ENCODE measurements at regions not wholly inside any gene's neighbourhood (a gene's known extent, or its start where the extent isn't known, plus 50 kb on each side); places are given as distances from the start of the nearest gene placed in this dataset.

DNA sequence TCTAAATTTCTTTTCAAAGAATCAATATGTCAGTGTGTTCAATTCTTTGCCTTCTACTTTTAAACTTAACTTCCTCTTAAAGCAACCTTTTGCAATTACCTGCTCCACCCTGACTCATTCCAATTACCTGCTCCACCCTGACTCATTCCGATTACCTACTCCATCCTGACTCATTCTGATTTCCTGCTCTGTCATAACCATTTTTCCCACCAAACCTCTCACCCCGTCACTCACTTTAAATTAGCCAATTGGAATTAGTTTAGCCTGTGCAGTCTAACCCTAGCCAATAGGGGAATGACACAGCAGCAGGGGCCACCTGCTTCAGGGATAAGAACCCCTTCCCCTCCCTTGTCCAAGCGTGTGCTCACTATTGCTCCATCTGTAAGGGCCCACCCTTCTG, 157.1 kb upstream of the POU1F1 start:
- DNase-seq (ENCODE audit: low read depth): peak; percentile 82

DNA sequence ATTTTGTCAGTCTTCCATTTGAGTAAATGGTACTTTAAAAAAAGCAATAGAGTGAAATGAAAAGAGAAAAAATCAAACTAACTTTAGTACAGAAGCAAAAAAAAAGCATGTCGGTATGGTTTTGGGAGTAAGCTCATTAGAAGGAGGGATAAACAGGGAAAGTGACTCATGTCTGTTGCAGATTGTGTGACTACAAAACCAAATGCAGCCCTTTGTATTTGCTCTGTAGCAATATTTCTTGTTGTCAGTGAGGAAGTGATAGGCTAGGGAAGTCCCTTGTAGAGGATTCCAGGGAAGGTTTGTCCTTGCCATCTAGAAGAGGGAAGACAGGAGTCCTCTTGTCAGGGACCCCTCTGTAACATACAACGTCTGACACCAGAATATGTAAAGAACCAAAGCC, 150.5 kb upstream of the POU1F1 start:
- DNase-seq (ENCODE audit: low read depth): peak; percentile 57

DNA sequence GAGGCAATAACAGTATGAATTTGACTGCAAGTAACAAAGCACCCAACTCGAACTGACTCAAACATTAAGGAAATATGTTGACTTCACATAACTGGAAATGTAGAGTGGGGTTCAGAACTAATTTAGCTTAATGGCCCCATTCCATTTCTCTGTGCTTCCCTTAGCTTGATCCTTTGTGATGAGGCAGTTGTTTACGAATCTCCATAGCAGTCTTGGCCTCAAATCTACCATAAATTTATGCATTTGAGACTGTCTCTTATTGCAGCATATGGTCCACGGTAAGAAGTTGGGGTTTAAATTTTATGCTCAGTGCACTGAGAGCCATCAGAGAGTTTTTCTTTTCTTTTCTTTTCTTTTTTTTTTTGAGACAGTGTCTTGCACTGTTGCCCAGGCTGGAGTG, 148.7 kb upstream of the POU1F1 start:
- DNase-seq (ENCODE audit: low read depth): no peak

DNA sequence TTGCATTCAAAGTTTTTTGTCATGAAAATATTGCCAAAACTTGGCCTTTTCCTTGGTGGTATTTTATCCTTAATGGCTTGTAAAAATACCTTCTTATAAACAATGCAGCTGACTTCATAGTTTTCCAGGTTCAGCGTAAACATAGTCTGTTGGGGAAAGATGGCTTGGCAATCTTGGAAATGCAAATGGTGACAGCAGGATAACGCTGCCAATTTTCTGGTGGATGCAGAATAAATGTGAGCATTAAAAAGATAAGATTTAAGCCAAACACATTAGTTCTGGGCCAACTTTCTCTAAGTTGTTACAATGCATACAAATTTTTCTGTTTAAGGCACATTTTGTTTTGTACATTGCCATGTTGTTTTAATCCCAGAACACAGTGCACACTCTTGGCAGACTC, 147.0 kb upstream of the POU1F1 start:
- no peak for DNase-seq (ENCODE audit: low read depth)

DNA sequence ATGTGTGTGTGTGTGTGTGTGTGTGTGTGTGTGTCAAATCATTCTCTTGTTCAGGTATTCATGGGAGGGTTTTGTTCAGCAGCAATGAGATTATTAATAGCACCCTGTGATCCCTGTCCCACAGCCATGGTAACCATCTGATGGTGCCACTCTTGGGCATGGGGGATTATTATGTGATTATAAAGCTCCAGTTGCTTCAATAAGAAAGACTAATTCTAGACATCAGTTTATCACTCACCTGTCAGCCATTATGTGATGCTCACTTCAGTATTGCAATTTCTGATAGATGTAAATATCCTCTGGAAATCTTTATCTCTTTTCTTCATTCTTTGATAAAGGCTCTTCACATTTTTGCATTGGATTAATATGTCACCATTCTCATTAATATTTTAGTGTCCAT, 145.9 kb upstream of the POU1F1 start:
- DNase-seq (ENCODE audit: low read depth): no peak

DNA sequence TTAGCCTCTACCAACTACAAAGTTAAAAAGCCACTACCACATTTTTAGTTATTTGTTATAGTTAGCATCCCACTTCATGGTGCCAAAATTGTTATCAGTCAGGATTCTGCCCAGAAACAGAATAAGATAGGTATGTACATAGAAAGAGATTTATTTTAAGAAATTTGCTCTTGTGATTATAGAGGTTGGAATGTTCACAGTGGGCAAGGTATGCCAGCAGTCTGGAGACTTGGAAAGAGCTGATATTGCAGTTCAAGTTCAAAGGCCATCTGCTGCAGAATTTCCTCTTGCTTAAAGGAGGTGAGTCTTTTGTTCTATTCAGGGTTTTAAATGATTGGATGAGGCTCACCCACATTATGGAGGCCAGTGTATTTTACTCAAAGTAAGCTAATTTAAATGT, 143.8 kb upstream of the POU1F1 start:
- DNase-seq (ENCODE audit: low read depth): no peak

DNA sequence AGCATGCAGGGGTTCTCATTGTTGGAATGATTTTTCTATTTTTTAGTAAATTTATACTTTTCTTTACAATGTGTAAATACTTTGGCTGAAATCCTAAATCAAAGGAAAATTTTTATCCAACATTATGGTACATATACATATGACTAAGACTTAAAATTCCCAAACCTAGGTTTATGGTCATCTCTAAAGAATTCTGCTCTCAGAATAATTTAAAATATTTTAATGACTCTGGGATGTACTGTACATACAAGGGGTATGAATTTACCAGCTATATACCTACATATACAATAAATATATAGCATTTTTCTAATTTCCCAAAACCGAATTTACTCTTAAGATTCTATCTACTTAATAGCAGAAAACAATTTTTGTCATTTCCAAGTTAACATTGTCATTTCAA, 137.9 kb upstream of the POU1F1 start:
- no peak for DNase-seq (ENCODE audit: low read depth)

DNA sequence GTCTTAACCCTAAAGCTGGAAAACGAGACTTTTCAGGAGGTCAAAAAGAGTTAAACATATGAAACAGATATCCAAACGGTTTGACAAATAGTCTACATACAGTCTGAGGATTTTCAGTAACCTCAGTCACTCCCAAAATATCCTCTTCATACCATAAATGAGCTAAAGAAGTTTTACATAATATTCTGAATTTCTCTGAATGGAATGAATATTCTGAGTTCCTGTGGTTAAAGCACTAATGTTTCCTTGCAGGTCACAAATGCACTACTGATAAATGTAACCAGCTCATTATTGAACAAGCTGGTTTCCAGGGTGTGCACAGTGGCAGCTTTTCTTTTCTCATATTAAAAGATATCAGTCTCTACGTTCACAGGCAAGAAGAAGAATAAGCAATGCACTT, 137.4 kb upstream of the POU1F1 start:
- no peak for DNase-seq (ENCODE audit: low read depth)

DNA sequence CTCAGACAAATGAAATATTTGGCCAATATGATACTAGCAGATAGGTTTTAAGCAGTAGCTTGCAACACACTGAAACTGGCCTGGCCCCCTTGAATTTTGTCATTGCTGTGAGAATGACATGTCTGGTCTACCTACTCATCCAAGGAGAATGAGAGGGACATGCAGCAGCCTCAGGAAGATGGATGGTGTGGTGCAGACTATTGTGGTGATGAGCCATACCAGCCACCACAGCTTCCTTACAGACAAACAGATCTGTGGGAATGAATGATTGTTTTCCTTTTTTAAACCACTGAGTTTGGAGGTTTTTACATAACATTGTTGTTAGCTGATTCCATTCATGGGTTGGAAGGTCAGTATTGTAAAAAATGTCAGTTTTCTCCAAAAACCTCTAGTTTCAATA, 133.7 kb upstream of the POU1F1 start:
- DNase-seq (ENCODE audit: low read depth): peak; percentile 48

DNA sequence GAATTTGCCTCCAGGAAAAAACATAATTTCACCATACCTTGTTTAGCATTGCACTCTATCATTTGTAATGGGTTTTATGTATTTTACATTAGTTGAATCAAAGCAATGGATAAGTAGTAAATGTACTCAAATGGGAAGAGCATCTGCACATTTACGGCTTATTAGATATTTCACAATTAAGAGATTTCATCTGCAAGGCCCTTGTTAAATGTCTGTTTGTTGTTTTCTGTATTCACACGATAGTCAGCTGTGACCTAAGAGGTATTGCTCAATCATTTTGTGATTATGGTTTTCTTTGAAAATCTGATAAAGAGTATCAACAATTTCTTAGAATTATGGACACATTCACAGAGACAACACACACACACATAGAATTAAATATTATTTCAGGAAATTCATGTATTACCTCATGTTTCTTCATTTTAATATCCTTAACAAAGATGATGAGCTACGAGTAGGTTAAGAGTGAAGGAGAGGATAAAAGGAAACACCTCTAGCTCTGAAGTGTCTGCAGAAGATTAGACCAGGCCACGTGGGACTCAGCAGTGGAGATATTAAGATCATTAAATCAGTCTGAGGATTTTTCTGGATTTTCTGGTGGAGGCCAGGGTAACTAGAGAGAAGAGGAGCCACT, 121.9 kb upstream of the POU1F1 start:
- no peak for DNase-seq (ENCODE audit: low read depth)

DNA sequence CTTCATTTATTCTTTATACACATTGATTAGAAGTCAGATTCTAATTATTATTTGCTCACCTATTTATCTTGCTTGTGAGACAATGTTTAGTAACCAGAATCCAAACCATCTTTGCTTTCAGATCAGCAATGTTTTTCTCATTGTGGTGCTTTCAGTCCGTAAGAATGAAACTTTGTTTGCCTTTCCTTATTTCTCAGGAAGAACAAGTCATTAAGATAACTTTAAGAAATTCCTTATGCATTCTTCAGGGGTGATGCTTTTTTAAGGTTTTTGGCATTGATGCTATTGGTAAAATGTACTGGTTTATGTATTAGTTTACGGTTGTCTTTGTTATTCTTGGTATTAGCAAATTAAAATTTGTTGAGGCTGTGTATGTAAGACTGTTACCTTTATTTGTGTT, 120.8 kb upstream of the POU1F1 start:
- DNase-seq (ENCODE audit: low read depth): peak; percentile 4

DNA sequence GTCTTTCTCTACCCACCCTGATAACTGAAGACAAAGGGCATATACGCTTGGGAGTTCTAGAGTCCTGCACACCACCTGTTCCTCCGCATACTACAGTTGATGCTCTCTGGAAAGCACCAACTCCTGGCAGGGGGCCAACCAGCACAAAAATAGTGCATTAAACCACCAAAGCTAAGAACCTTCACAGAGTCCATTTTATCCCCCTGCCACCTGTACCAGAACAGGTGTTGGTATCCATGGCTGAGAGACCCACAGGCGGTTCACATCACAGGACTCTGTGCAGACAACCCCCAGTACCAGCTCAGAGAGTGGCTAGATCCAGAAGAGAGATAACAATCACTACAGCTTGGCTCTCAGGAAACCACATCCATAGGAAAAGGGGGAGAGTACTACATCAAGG, 114.4 kb upstream of the POU1F1 start:
- DNase-seq (ENCODE audit: low read depth): no peak

DNA sequence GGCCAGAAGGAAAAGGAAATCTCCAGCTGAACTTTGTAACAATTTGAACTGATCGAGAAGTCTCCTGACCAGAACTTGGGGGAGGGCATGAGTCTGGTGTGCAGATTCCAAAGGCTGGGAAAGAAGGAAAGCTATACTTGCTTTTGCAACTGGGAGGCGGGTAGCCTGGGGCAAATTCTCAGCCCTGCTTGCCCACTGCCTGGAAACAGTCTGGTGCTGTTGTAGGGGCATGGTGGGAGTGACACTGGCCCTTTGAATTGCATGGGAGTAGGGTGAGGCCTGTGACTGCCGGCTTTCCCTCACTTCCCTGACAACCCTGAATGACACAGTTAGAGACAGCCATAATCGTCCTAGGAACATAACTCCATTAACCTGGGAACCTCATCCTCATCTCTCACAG, 114.0 kb upstream of the POU1F1 start:
- DNase-seq (ENCODE audit: low read depth): no peak

DNA sequence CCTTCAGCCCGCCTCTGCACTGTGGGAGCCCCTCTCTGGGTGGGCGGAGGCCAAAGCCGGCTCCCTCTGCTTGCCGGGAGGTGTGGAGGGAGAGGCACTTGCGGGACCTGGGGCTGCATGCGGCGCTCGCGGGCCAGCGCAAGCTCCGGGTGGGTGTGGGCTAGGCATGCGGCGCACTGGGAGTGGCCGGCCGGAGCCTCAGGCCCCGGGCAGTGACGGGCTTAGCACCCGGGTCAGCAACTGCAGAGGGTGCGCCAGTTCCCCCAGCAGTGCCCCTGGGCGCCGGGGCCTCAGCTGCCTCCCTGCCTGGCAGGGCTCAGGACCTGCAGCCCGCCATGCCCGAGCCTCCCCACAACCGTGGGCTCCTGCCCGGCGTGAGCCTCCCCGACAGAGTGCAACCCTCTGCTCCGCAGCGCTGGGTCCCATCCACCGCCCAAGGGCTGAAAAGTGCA, 98.9 kb upstream of the POU1F1 start:
- DNase-seq (ENCODE audit: low read depth): no peak

DNA sequence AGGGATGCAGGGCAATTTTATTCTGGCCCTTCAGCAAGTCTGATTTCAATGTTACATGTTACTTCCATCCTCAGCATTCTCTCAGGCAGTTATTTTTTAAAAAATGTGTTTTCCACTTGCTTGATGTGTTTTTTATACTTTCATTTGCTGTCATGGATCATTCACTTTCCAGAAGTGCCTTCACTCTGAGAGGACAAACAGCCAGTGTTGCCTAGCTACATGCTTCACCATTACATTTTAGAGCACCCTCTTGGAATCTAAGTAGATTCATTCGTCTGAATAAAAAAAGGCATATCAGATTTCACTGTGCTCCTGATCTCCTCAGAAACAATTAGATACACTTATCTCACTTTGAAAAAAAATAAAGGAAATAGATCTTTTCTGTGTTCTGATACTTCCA, 93.6 kb upstream of the POU1F1 start:
- no peak for DNase-seq (ENCODE audit: low read depth)

DNA sequence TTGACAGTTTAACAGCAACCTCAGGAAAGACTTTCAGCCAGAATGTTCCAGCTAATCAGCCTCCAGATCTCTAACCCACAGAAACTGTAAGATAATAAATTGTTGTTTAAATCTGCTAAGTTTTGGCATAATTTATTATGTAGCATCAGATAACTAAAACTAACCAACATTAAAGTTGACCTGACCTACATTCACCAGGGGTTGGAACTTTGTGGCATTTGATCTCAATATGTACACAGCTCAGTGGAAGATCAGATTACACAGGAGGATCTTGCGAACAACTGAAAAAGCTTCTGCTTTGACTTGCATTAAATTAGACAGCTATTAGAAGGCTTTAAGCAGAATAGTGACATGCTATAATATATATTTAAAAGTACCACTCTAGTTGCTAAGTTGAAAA, 91.4 kb upstream of the POU1F1 start:
- no peak for DNase-seq (ENCODE audit: low read depth)

DNA sequence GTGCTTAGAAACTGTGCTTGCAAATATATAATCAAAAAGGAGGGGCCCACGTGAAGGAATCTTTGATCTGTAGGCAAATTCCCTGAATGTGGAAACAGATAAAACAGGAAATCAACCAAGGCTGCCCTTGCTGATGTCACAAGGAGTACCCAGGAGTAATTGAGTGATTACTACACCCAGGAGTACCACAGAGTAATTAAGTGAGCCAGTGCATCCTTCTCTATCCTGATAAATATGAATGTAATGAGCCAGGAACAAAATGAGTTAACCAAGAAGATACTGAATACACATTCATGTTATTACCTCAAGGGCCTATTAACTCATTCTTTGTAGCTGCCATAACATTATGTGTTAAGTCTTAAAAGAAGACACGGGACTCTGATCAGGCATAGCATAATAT, 87.3 kb upstream of the POU1F1 start:
- DNase-seq (ENCODE audit: low read depth): no peak

DNA sequence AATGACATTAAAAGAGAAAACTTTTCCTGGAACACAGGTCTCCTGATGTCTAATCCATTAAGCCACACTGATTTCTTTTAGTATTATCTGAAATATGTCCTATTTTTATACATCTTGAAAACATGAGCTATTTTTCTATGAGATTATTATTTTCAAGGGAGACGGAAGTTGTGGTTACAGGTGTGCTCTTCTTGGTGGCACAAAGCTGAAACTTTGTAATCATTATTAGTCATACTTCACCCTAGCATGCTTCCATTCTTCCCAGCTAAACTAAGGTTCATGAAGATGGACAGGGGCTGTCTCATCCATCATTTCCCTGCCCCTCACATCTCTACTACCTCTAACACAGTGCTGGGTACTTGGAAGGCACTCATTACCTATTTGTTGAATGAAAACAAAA, 85.6 kb upstream of the POU1F1 start:
- DNase-seq (ENCODE audit: low read depth): no peak

DNA sequence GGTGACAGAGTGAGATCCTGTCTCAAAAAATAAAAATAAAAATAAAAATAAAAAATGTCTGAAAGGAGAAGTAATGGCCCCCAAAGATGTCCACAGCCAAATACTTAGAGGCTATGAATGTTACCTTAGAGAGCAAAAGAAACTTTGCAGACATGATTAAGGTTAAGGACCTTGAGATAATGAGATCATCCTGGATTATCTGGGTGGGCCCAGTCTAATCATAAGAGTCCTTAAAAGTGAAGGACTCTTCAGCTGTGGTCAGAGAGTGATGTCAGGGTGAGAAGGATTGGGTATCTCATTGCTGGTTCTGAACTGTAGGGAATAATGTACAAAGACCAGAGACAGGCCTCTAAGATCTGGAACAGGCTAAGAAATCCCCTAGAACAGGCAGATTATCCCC, 84.9 kb upstream of the POU1F1 start:
- DNase-seq (ENCODE audit: low read depth): no peak

DNA sequence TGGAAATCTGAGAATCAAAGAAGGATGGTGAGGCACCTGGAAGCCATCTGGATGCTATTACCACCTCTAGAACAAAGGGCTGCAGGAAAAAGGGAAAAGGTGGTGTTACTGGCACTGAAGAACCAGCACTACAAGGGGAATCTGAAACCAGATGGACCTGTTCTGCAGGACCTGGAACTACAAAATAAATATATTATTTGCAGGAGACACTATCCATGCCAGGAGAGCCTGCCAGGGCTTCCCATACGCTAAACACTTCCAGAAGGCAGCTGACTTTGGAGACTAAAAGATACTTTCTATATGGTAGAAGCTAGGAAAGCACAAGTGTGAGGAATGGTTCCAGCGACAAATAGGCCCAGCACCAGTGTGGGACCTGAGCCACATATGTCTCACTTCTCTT, 83.4 kb upstream of the POU1F1 start:
- DNase-seq (ENCODE audit: low read depth): no peak

DNA sequence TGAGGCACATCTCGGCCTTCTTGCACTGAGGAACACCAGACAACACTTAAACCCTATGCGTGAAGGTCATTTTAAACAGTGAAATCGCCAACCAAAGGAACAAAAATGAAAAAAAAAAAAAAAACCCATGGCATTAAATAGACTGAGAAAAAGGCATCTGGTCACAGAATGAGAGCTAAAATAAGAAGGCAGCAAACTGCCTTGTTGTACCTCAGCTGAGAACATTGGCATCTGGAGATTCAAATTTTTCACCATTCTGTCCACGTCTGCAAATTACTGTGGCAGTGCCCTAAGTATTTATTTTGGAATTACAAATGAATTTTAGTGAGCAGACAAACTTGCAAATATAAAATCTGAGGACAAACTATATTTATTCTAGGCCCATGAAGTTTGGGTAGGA, 82.6 kb upstream of the POU1F1 start:
- DNase-seq (ENCODE audit: low read depth): no peak

DNA sequence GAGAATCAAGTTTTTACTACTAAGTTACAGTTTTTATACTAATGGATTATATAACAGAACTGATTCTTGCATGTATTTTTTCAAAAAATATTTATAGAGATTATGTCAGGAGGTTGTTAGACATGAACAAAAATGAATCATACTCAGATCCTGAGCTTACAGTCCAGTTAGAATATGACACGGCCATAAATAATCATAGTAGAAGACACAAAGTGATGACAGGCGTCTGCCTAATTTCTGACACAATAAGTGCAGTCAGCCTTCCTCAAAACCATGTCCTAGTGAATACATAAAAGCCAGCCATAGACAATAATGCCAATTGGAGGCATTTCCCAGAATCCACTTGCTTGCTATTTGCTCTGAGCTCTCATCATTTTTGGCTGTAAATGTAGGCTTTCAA, 81.7 kb upstream of the POU1F1 start:
- DNase-seq (ENCODE audit: low read depth): no peak

DNA sequence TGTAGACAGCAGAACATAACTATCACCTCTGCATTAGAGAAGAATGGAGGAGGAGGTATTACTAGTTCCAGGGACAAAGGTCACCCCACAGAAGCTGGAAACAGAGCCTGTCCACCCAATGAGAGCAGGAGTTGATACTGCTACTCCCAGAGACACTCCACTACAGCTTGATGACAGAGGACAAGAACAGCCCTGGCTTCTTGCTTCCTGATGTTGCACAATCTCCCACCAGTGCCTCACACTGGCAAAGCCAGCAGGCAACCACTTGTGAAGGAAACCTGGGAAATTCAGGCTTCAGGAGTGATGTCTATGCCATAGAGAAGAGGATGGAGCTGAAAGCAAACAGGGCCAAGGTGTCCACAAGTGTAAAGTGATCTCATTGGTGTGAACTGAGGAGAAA, 78.0 kb upstream of the POU1F1 start:
- DNase-seq (ENCODE audit: low read depth): no peak

DNA sequence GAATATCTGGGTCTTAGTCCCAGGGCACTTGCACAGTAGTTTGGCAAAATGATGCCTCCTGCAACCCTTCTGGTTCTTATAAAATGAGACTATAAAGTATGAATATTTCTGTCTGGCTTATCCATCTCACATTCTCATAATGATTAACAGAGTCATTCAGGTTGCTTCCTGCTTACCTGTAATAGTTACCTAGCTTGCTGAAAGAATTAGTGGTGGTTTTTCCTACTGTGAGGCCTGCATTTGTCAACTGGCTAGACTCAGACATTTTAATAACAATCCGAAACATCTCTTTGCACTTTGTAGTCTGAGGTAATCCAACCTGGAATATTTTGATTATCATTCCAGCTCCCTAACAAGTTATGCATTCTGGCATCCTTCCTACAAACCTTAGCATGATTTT, 75.6 kb upstream of the POU1F1 start:
- no peak for DNase-seq (ENCODE audit: low read depth)
